ENCODE measurements at regions not wholly inside any gene's neighbourhood (a gene's known extent, or its start where the extent isn't known, plus 50 kb on each side); places are given as distances from the start of the nearest gene placed in this dataset.

- no peak for TF ChIP-seq CTCF (IDR thresholded peaks at IDR 0.05)
- no peak for TF ChIP-seq POLR2A (IDR thresholded peaks at IDR 0.05)
- no peak for TF ChIP-seq POLR2AphosphoS5 (IDR thresholded peaks at IDR 0.05)
Measured at GRCh38 chr6:132932588-132932987, 118.2 kb downstream of the RPS12 start.
